Osteoblast (primary cell): ENCODE measurements at regions not wholly inside any gene's neighbourhood (a gene's known extent, or its start where the extent isn't known, plus 50 kb on each side); places are given as distances from the start of the nearest gene placed in this dataset.

Experiments
- DNase-seq: peaks from one replicate; pipeline ENCODE4 v3.0.0; 2011; ENCODE audit warnings: low spot score, mixed read lengths; ENCODE audit not compliant: insufficient read length; ENCODE audit errors: missing footprints
- H2AFZ ChIP-seq: 2 replicates; pipeline ENCODE4 v1.6.0; 2011; ENCODE audit warnings: mild to moderate bottlenecking, low read length
- H3K27ac ChIP-seq: 2 replicates; pipeline ENCODE4 v1.5.1; 2011; ENCODE audit warnings: mild to moderate bottlenecking, low read depth, low read length, moderate library complexity
- H3K27me3 ChIP-seq: 2 replicates; pipeline ENCODE4 v1.6.0; 2012; ENCODE audit warnings: mild to moderate bottlenecking, control low read depth, inconsistent platforms, low read length, moderate library complexity; ENCODE audit not compliant: insufficient read depth
- H3K36me3 ChIP-seq: 2 replicates; pipeline ENCODE4 v1.5.1; 2011; ENCODE audit warnings: mild to moderate bottlenecking, low read length, control low read depth, moderate library complexity; ENCODE audit not compliant: insufficient read depth
- H3K4me1 ChIP-seq: 2 replicates; pipeline ENCODE4 v1.5.1; 2011; ENCODE audit warnings: mild to moderate bottlenecking, low read length, control low read depth, moderate library complexity; ENCODE audit not compliant: insufficient read depth
- H3K4me2 ChIP-seq: 2 replicates; pipeline ENCODE4 v1.6.0; 2011; ENCODE audit warnings: mild to moderate bottlenecking, low read length; ENCODE audit not compliant: insufficient read depth
- H3K4me3 ChIP-seq: fragments of 200-600 bp; sonication (generic); 3 replicates; pipeline ENCODE4 v1.5.1; 2012; ENCODE audit warnings: mild to moderate bottlenecking, low read length, inconsistent platforms; ENCODE audit not compliant: insufficient read depth
- H3K79me2 ChIP-seq: 2 replicates; pipeline ENCODE4 v1.6.0; 2012; ENCODE audit warnings: mild to moderate bottlenecking, low read length, control low read depth, inconsistent platforms; ENCODE audit not compliant: insufficient read depth
- H3K9me3 ChIP-seq: 2 replicates; pipeline ENCODE4 v1.5.1; 2011; ENCODE audit warnings: low read depth, low read length, control low read depth
- H4K20me1 ChIP-seq: 2 replicates; pipeline ENCODE4 v1.6.0; 2012; ENCODE audit warnings: mild to moderate bottlenecking, low read length, control low read depth; ENCODE audit not compliant: insufficient read depth
- CTCF ChIP-seq: IDR thresholded peaks from 2 replicates; pipeline ENCODE4 v1.5.1; 2011; ENCODE audit warnings: mild to moderate bottlenecking, low read depth, low read length, moderate library complexity; ENCODE audit errors: extremely low read depth

- no peak overlapping the region for H3K4me2 ChIP-seq
- no peak for TF ChIP-seq CTCF
- no peaks in the 10 kb centered on the region for H3K36me3 ChIP-seq
- no peak overlapping the region for H3K4me3 ChIP-seq
- no peak overlapping the region for H2AFZ ChIP-seq
- no peaks in the 10 kb centered on the region for H3K27me3 ChIP-seq
- H3K9me3 ChIP-seq = peaks cover 2% of the 10 kb centered on the region
- no peak for DNase-seq
- no peak overlapping the region for H3K27ac ChIP-seq
- no peaks in the 10 kb centered on the region for H3K79me2 ChIP-seq
- no peaks in the 10 kb centered on the region for H4K20me1 ChIP-seq
- no peaks in the 10 kb centered on the region for H3K4me1 ChIP-seq
These were observed 739.2 kb downstream of the KCTD8 start for GRCh38 chr4:43709443-43709842.

GRCh38 chr4:43716721-43717395 lies 731.8 kb downstream of the KCTD8 start:
- no peaks in the 10 kb centered on the region for H3K27me3 ChIP-seq

GRCh38 chr4:43718369-43718768 lies 730.2 kb downstream of the KCTD8 start:
- no peaks in the 10 kb centered on the region for H3K9me3 ChIP-seq
- no peak for DNase-seq
- no peaks in the 10 kb centered on the region for H3K27me3 ChIP-seq
- H3K4me1 ChIP-seq = no peaks in the 10 kb centered on the region
- no peak overlapping the region for H2AFZ ChIP-seq
- TF ChIP-seq CTCF = no peak
- H3K27ac ChIP-seq = no peak overlapping the region
- no peak overlapping the region for H3K4me3 ChIP-seq
- no peak overlapping the region for H3K4me2 ChIP-seq
- no peaks in the 10 kb centered on the region for H3K79me2 ChIP-seq
- H4K20me1 ChIP-seq = no peaks in the 10 kb centered on the region
- no peaks in the 10 kb centered on the region for H3K36me3 ChIP-seq

More at GRCh38 chr4:43716721-43717395, 731.8 kb downstream of the KCTD8 start:
- DNase-seq = no peak
- no peak overlapping the region for H3K27ac ChIP-seq
- no peaks in the 10 kb centered on the region for H3K9me3 ChIP-seq
- no peaks in the 10 kb centered on the region for H3K79me2 ChIP-seq
- H3K4me1 ChIP-seq = no peaks in the 10 kb centered on the region
- H2AFZ ChIP-seq = no peak overlapping the region
- no peak for TF ChIP-seq CTCF
- no peaks in the 10 kb centered on the region for H4K20me1 ChIP-seq
- H3K36me3 ChIP-seq = no peaks in the 10 kb centered on the region
- H3K4me3 ChIP-seq = no peak overlapping the region
- H3K4me2 ChIP-seq = no peak overlapping the region

GRCh38 chr4:43732829-43733426 lies 715.7 kb downstream of the KCTD8 start:
- no peak for TF ChIP-seq CTCF
- Histone ChIP-seq H3K4me1 (no peaks in the 10 kb centered on the region), H4K20me1 (no peaks in the 10 kb centered on the region), H3K9me3 (peaks cover 3% of the 10 kb centered on the region), H3K4me3 (no peak overlapping the region), H3K4me2 (no peak overlapping the region), H3K36me3 (no peaks in the 10 kb centered on the region), H3K79me2 (no peaks in the 10 kb centered on the region), H3K27me3 (no peaks in the 10 kb centered on the region), H3K27ac (no peak overlapping the region), H2AFZ (no peak overlapping the region)
- DNase-seq = no peak
